OCI-LY1 (cell line): ENCODE measurements at regions not wholly inside any gene's neighbourhood (a gene's known extent, or its start where the extent isn't known, plus 50 kb on each side); places are given as distances from the start of the nearest gene placed in this dataset.

Experiments used
- CTCF ChIP-seq: fragments of 200-600 bp; sonication (generic), shearing (Covaris generic); IDR thresholded peaks from 2 replicates; pipeline ENCODE4 v1.5.1; 2017; ENCODE audit warnings: mild to moderate bottlenecking, antibody characterized with exemption, low read length, moderate library complexity, mixed read lengths
- EZH2 ChIP-seq: fragments of 200-600 bp; sonication (generic), shearing (Covaris generic); IDR thresholded peaks from 2 replicates; pipeline ENCODE4 v1.8.0; 2017; ENCODE audit warnings: borderline replicate concordance, mixed run types, mild to moderate bottlenecking, antibody characterized with exemption, low read length, moderate library complexity, mixed read lengths

GRCh38 chr15:36372968-36373367, 206.5 kb upstream of the CDIN1 start:
- no peak for TF ChIP-seq CTCF
- TF ChIP-seq EZH2: no peak
